ENCODE measurements at regions not wholly inside any gene's neighbourhood (a gene's known extent, or its start where the extent isn't known, plus 50 kb on each side); places are given as distances from the start of the nearest gene placed in this dataset.
"Not testable (repeated sequence)": the region's sequence is repeated elsewhere in the genome, so short reads cannot be mapped to it uniquely, and the experiment has no call there.

DNA sequence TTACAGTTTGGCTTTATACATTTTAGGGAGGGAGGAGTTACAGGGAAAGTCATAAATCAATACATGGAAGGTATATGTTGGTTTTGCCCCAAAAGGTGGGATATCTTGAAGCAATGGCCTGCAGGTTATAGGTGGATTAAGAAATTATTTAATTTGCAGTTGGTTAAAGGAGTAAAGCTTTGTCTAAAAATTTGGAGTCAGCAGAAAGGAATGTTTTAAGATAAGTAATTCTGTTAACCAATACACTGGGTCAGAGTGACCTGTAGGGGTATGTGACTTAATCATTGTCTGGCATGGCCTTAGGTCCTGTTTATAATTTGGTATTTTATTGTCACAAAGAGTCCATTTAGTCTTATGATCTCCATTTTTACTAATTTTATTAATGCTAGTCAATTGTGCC is 115.0 kb downstream of the AGTR2 start:
- Histone ChIP-seq H3K27ac (no peak overlapping the region), H4K20me1 (no peaks in the 10 kb centered on the region), H3K4me3 (no peak overlapping the region), H3K4me2 (no peak overlapping the region), H3K27me3 (no peaks in the 10 kb centered on the region; the same call in 1 of the 2 replicates), H3K4me1 (no peaks in the 10 kb centered on the region), H3K36me3 (no peaks in the 10 kb centered on the region), H3K9ac (no peak overlapping the region), H3K9me3 (no peaks in the 10 kb centered on the region)
- no peak for TF ChIP-seq Cebpa-rat (IDR thresholded peaks at IDR 0.05)

DNA sequence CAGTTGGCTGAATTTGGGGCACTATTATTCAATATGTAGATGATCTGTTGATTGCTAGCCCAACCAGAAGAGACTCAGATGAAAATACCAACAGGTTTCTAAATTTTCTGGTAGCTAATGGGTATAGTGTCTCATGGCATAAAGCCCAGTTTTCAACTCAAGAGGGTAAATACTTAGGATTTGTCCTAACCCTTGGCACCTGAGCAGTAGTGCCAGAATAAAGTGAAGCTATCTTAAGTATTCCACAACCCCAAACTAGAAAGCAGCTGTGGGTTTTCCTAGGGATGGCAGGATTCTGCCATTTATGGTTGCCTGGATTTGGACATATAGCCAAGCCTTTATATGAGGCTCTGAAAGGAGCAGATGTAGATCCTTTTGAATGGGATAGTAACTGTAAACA is 119.0 kb downstream of the AGTR2 start:
- Histone ChIP-seq H3K36me3 (no peaks in the 10 kb centered on the region), H3K4me3 (no peak overlapping the region), H3K4me1 (no peaks in the 10 kb centered on the region), H3K4me2 (no peak overlapping the region), H3K27ac (no peak overlapping the region), H3K9ac (no peak overlapping the region), H3K27me3 (no peaks in the 10 kb centered on the region), H3K9me3 (no peaks in the 10 kb centered on the region), H4K20me1 (no peaks in the 10 kb centered on the region)
- TF ChIP-seq Cebpa-rat (IDR thresholded peaks at IDR 0.05): no peak

DNA sequence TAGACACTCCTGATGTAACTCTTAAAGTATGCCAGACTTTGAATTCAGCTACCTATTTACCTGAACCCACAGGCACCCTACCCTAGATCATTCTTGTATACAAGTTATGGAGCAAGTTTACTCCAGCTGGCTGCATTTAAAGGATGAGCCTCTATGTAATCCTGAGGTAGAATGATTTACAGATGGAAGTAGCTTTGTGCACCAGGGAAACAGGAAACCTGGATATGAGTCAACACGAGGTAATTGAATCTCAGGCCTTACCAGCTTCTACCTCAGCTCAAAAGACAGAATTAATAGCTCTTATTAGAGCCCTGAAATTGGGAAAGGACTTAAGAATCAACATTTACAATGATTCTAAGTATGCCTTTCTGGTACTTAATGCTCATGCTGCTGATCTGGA is 119.8 kb downstream of the AGTR2 start:
- Histone ChIP-seq H3K9ac (no peak overlapping the region), H3K27me3 (no peaks in the 10 kb centered on the region), H3K27ac (no peak overlapping the region), H3K4me1 (no peaks in the 10 kb centered on the region), H3K36me3 (no peaks in the 10 kb centered on the region), H3K9me3 (no peaks in the 10 kb centered on the region), H3K4me3 (no peak overlapping the region), H4K20me1 (no peaks in the 10 kb centered on the region), H3K4me2 (no peak overlapping the region)
- TF ChIP-seq Cebpa-rat (IDR thresholded peaks at IDR 0.05): no peak

DNA sequence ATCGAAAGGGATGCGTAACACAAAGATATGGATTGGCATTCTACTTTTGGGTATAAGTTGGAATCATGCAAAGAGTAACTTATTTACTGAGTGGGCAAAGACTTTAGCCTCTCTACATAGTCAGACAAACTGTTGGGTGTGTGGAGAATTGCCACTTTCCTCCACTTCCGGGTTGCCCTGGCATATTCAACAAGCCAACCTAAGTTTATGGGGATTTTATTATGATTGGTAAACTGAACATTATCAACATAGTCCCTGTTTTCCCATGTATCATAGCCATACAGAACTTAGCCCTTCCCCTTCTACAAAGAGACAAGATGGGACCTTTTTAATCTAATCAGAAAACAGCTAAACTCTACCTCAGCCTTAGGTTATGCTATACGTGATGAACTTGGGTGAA is 121.6 kb downstream of the AGTR2 start:
- H3K4me3 ChIP-seq: no peak overlapping the region
- no peak for TF ChIP-seq Cebpa-rat (IDR thresholded peaks at IDR 0.05)
- H3K9me3 ChIP-seq: no peaks in the 10 kb centered on the region
- no peaks in the 10 kb centered on the region for H3K36me3 ChIP-seq
- no peak overlapping the region for H3K4me2 ChIP-seq
- no peaks in the 10 kb centered on the region for H3K4me1 ChIP-seq
- no peaks in the 10 kb centered on the region for H4K20me1 ChIP-seq
- H3K27me3 ChIP-seq: no peaks in the 10 kb centered on the region
- H3K27ac ChIP-seq: no peak overlapping the region
- H3K9ac ChIP-seq: no peak overlapping the region

DNA sequence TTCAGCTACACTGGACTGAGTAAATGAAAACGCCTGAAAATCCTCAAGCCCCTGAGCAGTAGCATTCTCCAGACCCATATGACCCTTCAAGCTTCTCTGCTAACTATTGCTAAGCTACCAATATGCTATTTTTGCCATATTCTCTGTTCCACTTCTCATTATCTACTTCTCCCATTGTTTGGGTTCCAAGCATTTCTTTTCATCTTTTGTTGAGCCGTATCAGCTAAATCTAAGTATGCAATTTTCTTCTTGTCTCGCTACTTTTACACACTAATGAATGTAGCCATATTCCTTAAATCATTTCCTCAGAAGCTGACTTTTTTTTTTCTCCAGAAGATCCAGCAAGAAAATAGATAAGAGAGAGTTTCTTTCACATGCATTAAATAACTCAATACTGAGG is 128.4 kb downstream of the AGTR2 start:
- Histone ChIP-seq H3K27ac (no peak overlapping the region), H3K4me3 (no peak overlapping the region), H3K27me3 (no peaks in the 10 kb centered on the region; the same call in 1 of the 2 replicates), H3K4me1 (no peaks in the 10 kb centered on the region), H3K9ac (no peak overlapping the region), H3K9me3 (no peaks in the 10 kb centered on the region), H3K36me3 (no peaks in the 10 kb centered on the region), H4K20me1 (no peaks in the 10 kb centered on the region), H3K4me2 (no peak overlapping the region)
- no peak for TF ChIP-seq Cebpa-rat (IDR thresholded peaks at IDR 0.05)

DNA sequence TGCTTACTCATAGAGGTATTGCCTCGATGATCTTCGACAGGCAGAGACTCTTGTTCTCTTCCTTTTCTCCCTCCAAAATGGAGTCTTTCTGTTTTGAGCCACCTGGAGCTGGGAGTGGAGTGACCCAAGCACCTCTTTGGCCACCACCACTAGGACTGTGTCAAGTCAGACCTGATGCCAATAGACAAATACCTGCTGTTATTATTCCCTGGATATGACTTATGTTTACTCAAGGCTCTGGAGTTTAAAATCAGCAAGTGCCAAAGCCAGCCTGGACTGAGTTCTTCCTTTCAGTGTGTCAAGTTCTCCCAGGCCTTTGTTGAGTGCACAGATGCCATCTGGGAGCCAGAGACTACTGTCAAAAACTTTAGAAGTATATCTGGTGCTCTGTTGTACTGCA is 130.2 kb upstream of the SLC6A14 start:
- no peak overlapping the region for H3K4me3 ChIP-seq
- TF ChIP-seq Cebpa-rat (IDR thresholded peaks at IDR 0.05): no peak
- no peaks in the 10 kb centered on the region for H3K9me3 ChIP-seq
- peaks cover 10% of the 10 kb centered on the region; the same call in 1 of the 2 replicates for H3K27me3 ChIP-seq
- no peak overlapping the region for H3K4me2 ChIP-seq
- H4K20me1 ChIP-seq: no peaks in the 10 kb centered on the region
- H3K4me1 ChIP-seq: no peaks in the 10 kb centered on the region
- no peak overlapping the region for H3K9ac ChIP-seq
- no peaks in the 10 kb centered on the region for H3K36me3 ChIP-seq
- no peak overlapping the region for H3K27ac ChIP-seq

DNA sequence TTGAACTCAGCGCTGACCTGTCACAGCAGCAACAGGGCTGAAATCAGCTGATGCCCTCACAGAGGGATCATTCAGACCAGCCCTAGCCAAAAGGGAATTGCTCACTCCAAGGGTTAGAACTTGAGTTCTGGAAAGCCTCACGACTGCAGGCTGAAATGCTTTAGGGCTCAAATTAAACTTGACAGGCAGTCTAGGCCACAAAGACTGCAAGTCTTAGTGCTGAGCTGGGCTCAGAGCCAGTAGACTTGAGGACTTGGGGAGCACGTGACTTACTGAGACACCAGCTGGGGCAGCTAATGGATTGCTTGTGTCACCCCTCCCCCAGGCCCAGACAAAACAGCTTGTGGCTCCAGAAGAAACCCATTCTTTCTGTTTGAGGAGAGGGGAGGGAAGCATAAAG is 119.0 kb upstream of the SLC6A14 start:
- H3K36me3 ChIP-seq: no peaks in the 10 kb centered on the region
- no peak overlapping the region for H3K4me3 ChIP-seq
- H3K9me3 ChIP-seq: no peaks in the 10 kb centered on the region
- no peak overlapping the region for H3K9ac ChIP-seq
- no peak for TF ChIP-seq Cebpa-rat (IDR thresholded peaks at IDR 0.05)
- H4K20me1 ChIP-seq: no peaks in the 10 kb centered on the region
- no peak overlapping the region for H3K4me2 ChIP-seq
- no peak overlapping the region for H3K27ac ChIP-seq
- H3K27me3 ChIP-seq: peaks cover 11% of the 10 kb centered on the region
- H3K4me1 ChIP-seq: no peaks in the 10 kb centered on the region

DNA sequence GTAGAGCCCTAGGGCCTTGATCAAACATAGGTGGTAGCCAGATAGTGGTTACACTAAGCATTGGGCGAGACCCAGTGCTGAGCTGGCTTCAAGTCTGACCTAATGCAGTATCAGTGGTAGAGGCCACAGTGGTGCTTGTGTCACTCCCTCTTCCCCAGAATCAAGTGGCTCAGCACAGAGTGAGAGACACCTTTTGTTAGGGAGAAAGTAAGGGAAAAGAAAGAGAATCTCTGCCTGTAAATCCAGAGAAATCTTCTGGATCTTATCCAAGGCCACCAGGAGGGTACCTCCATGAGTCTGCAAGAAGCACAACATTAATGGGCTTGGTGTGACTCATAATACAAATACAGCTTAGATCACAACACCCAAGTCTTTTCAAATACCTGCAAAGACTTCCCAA is 117.7 kb upstream of the SLC6A14 start:
- H3K9me3 ChIP-seq: no peaks in the 10 kb centered on the region
- H3K9ac ChIP-seq: no peak overlapping the region
- no peaks in the 10 kb centered on the region for H4K20me1 ChIP-seq
- H3K27me3 ChIP-seq: peaks cover 11% of the 10 kb centered on the region
- no peaks in the 10 kb centered on the region for H3K36me3 ChIP-seq
- H3K4me2 ChIP-seq: no peak overlapping the region
- no peaks in the 10 kb centered on the region for H3K4me1 ChIP-seq
- H3K27ac ChIP-seq: no peak overlapping the region
- H3K4me3 ChIP-seq: no peak overlapping the region
- no peak for TF ChIP-seq Cebpa-rat (IDR thresholded peaks at IDR 0.05)

DNA sequence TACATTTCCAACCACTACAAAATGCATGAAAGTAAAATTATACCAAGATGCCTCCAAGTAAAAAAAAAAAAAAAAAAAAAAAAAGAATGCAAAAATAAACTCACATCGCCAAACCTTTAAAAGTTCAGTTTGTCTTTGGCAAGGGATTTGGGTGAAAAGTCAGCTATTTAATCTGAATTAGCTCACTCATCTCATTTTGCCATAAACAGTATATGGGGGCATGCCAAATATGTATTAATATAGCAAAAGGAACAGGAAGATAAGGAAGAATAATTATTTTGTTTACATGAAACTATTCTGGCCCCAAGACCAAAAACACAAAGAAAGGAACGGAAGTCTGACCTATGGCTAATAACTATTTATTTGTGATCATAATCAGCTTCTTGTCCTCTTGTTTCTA is 114.7 kb upstream of the SLC6A14 start:
- Histone ChIP-seq H3K27me3 (0 out of 2 replicates have a peak, but pooled peaks cover 4% of the 10 kb centered on the region), H3K4me1 (no peaks in the 10 kb centered on the region), H3K9me3 (no peaks in the 10 kb centered on the region), H3K4me3 (no peak overlapping the region), H3K36me3 (no peaks in the 10 kb centered on the region), H4K20me1 (no peaks in the 10 kb centered on the region), H3K27ac (no peak overlapping the region), H3K9ac (no peak overlapping the region), H3K4me2 (no peak overlapping the region)
- no peak for TF ChIP-seq Cebpa-rat (IDR thresholded peaks at IDR 0.05)

DNA sequence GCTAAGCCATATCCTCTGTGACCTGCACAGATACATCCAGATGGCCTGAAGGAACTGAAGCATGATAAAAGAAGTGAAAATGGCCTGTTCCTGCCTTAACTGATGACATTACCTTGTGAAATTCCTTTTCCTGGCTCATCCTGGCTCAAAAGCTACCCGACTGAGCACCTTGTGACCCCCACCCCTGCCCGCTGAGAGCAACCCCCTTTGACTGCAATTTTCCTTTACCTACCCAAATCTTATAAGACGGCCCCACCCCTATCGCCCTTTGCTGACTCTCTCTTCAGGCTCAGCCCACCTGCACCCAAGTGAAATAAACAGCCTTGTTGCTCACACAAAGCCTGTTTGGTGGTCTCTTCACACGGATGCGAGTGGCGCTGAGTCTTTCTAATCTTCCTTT is 104.4 kb upstream of the SLC6A14 start:
- not testable (repeated sequence) for H3K9ac ChIP-seq, H4K20me1 ChIP-seq, H3K4me2 ChIP-seq, H3K9me3 ChIP-seq, H3K4me1 ChIP-seq, H3K36me3 ChIP-seq, H3K4me3 ChIP-seq, H3K27ac ChIP-seq
- peaks cover 39% of the 10 kb centered on the region; the same call in 1 of the 2 replicates for H3K27me3 ChIP-seq

DNA sequence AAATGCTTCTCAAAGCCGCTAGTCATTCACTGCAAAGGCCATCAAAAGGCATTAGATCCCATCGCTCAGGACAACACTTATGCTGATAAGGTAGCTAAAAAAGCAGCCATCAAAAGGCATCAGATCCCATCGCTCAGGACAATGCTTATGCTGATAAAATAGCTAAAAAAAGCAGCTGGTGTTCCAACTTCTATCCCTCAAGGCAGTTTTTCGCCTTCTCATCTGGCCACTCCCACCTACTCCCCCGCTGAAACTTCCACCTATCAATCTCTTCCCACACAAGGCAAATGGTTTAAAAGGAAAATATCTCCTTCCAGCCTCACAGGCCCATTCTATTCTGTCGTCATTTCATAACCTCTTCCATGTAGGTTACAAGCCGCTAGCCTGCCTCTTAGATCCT is 101.6 kb upstream of the SLC6A14 start:
- H3K9me3 ChIP-seq, H3K36me3 ChIP-seq, H3K4me1 ChIP-seq, H3K4me3 ChIP-seq, H3K9ac ChIP-seq, H3K4me2 ChIP-seq, H3K27ac ChIP-seq, H4K20me1 ChIP-seq: not testable (repeated sequence)
- H3K27me3 ChIP-seq: peaks cover 33% of the 10 kb centered on the region; the same call in 1 of the 2 replicates

All from BLaER1 (cell line).